ENCODE measurements at regions not wholly inside any gene's neighbourhood (a gene's known extent, or its start where the extent isn't known, plus 50 kb on each side); places are given as distances from the start of the nearest gene placed in this dataset.

- DNase-seq, result no peak
Measured at GRCh38 chr1:191530928-191531327, 627.3 kb upstream of the RGS18 start.

- DNase-seq, result no peak
Measured at GRCh38 chr1:191533254-191533653, 625.0 kb upstream of the RGS18 start.

DNA sequence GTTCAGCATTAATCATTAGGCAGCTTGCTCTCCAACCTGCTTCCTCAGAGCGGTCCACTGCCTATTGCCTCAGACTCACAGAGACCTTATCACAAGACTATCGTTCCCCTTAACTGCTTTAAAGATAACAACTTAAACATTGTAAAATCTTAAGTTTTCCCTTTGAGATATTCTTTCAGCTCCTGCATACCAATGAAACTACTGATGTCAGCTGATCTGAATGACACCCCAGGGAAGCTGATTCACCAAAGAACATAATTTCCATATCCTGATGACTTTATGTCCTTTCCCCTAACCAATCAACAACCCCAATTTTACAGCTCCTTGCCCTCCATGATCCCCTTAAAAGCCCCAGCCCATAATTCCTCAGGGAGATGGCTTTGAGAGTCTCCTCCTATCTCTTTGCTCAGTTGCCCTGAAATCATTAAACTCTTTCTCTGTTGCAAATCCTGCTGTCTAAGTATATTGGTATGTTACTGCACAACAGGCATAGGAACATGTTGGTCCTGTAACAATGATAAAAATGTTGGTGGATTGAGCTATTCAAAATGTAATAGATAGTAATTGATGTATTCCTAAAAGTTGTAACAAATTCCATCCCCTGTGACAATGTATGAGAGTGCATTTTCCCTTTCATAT, 621.4 kb upstream of the RGS18 start:
- no peak for DNase-seq

DNA sequence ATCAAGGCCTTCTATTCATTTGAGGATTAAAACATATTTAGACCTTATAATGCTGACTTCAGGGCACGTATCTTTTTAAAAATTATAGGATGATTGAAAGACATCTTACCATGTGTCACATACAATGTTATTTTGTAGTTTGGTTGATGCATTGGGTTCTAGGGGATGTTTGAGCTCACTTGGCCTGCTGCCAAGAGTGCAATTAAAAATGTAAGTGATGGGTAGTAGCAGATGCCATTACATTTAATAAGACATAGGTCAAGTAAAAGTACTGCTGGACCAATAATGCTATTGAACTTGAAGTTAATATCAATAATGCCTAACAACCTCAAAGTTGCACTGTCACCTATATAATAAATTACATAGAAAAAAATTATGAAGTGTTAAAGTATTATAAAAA, 616.5 kb upstream of the RGS18 start:
- DNase-seq, result no peak

GRCh38 chr1:191542444-191542843, 615.8 kb upstream of the RGS18 start:
- no peak for DNase-seq

- no peak for DNase-seq
Measured at GRCh38 chr1:191546803-191547202, 611.5 kb upstream of the RGS18 start.

GRCh38 chr1:191551019-191551418, 607.2 kb upstream of the RGS18 start:
- no peak for DNase-seq

DNA sequence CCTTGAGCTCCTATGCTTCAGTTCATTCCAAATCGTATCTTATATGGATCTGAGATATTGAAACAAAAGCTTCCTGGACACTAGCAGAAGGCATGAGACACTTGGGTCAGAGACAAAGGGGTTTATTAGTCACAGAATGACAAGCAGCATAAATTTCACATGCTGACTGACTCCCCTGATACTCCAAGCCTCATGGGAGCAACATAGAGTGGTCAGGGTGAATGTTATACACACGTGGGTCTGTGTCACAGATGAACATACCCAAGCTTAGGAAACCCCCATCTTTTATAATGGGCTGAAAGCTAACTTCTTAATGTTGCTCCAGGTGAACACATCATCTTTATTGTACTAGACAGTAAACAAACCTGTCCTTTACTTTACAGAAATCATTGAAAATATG, 599.9 kb upstream of the RGS18 start:
- no peak for DNase-seq

- DNase-seq, result no peak
Measured at GRCh38 chr1:191561276-191561675, 597.0 kb upstream of the RGS18 start.

DNA sequence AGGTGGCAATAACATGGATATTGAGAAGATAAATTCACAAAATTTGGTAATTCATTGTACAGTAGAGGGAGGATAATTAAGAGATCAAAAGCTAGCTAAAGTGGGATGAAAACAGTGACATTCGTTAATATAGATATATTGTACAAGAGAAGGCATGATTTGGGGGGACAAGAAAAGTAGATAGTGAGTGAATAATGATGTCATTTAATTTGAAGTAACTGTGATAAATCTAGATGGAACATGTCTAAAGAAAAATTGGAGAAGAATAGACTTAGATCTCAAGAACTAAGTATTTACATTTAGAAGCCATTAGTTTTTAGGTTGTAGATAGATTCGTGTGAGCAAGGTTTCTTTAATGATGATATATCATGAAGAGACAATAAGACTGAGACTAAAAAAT, 594.0 kb upstream of the RGS18 start:
- DNase-seq, result no peak

DNA sequence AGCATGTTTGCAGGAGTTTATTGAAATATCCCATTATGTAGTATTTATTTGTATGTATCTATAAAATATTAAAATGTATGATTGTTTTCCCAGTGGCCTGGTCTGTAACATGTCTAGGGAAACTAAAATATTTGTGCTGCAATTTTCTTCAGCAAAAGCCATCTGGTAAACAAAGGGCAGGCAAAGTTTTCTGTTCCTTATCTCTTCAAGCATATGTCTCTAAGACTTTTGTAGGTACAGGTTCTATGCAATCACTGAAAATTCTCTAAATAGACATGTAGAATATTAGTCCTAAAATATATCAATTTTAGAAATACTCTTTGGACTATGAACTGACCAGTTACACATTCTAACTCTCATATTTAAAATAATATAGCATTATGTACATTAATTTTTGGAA, 585.8 kb upstream of the RGS18 start:
- no peak for DNase-seq

DNA sequence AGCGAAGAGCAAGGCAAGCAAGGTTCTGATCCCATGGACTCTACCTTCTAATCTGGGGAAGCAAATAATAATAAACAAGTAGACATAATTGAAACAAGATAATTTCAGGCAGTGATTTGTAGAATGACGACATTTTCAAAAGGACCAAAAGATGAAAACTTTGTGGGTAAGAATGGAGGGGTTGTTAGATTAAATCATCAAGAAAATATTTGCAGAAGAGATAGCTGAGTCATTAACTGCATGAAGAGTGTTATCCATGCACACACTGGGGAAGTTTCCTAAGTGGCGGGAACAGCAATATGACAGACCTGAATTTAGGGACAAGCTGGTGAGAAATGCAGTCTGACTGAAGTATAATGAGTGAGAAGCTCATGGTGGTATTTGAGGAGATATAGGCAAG, 583.1 kb upstream of the RGS18 start:
- DNase-seq, result no peak

GRCh38 chr1:191575746-191576145, 582.5 kb upstream of the RGS18 start:
- DNase-seq, result no peak

DNA sequence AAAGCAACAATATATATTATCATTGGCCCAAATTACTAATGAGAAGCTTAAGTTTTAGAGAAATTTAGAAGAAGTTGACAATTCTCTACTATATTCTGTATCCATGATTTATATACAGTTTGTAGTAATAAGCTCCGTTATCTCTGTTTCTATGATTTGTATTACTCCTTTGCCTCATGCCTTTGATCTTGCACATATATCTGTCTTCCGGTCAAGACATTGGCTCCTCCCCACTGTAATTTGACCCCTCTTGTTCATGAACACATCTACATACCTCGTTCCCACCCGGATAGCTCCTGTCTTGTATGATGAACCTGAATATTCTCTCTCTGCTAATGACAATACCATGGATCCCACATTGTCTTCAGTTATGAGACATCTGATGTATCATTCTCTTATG, 581.0 kb upstream of the RGS18 start:
- no peak for DNase-seq

- no peak for DNase-seq
Measured at GRCh38 chr1:191578281-191578680, 580.0 kb upstream of the RGS18 start.

DNA sequence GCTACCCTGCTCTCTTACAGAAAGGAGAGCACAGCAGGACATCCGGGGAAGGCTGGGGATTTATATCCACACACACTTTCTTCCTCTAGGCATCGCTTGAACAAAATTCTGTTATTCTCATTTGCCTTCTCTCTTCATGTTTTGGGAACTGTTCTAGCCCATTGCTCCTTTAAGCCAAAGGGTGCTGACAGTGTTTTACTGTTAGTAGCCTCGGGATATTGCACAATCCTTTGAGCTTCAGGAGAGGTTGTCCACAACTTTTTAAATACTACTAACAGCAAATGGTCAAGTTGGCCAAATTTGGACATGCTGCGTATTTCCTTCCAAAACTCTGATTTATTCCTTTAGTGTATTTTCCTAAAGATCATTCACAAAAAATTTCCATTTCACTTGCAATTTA, 579.2 kb upstream of the RGS18 start:
- no peak for DNase-seq

DNA sequence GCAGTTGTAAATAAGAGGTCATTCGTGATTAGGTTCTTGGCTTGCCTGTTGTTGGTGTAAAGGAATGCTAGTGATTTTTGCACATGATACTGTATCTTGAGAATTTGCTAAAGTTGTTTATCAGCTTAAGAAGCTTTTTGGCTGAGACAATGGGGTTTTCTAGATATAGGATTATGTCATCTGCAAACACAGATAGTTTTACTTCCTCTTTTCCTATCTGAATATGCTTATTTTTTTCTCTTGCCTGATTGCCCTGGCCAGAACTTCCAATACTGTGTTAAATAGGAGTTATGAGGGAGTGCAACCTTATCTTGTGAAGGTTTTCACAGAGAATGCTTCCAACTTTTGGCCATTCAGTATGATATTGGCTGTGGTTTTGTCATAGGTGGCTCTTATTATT, 576.1 kb upstream of the RGS18 start:
- no peak for DNase-seq

DNA sequence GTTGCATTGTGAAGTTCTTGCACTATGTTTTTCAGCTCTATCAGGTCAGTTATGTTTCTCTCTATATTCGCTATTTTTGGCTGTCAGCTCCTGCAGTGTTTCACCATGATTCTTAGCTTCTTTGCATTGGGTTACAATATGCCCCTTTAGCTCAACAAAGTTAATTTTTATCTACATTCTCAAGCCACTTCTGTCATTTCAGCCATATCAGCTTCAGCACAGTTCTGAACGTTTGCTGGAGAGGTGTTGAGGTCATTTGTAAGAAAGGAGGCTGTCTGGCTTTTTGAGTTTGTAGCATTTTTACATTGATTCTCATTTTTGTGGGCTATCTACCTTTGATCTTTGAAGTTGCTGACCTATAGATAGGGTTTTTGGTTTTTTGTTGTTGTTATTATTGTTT, 573.2 kb upstream of the RGS18 start:
- DNase-seq, result no peak

GRCh38 chr1:191588905-191589304, 569.4 kb upstream of the RGS18 start:
- DNase-seq, result no peak

GRCh38 chr1:191589536-191589935, 568.7 kb upstream of the RGS18 start:
- DNase-seq, result no peak

DNA sequence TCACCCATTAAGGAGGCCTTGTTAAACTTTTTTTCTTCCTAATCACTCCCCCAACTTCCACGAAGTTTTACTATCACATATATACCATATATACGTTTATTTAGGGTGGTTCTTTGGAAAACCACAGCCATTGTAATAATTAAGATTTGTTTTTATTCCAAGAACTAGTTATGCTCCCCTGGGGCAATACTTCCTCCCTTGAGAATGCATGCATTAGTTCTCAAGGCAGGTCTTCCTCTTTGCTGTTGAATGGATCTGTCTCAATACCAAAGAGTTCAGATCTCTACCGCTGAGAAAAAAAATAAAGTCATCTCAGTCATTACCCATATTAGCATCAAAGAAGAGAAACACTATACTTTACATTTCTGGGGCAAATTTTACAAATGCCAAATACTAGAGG, 567.7 kb upstream of the RGS18 start:
- DNase-seq, result no peak

GRCh38 chr1:191592039-191592438, 566.2 kb upstream of the RGS18 start:
- DNase-seq, result no peak

GRCh38 chr1:191592907-191593306, 565.4 kb upstream of the RGS18 start:
- no peak for DNase-seq

- no peak for DNase-seq
Measured at GRCh38 chr1:191595170-191595569, 563.1 kb upstream of the RGS18 start.

GRCh38 chr1:191608367-191608766, 549.9 kb upstream of the RGS18 start:
- DNase-seq, result peak; percentile 86

- no peak for DNase-seq
Measured at GRCh38 chr1:191609305-191609704, 549.0 kb upstream of the RGS18 start.
